AG04449 (cell line): ENCODE measurements at regions not wholly inside any gene's neighbourhood (a gene's known extent, or its start where the extent isn't known, plus 50 kb on each side); places are given as distances from the start of the nearest gene placed in this dataset.
A peak's percentile ranks its signal among the peaks of the same experiment; 100 is the strongest.

ENCODE experiments used
- CTCF ChIA-PET: fragments of 350-600 bp; formaldehyde crosslinking; extraction: SDS; loops from one replicate; lab custom pipeline; 2021; ENCODE audit warnings: antibody characterized with exemption; lab: Yijun Ruan, JAX
- POLR2A ChIA-PET: fragments of 400-600, 350-600 bp; formaldehyde crosslinking; extraction: SDS; loops from one replicate; lab custom pipeline; 2020; ENCODE audit warnings: antibody characterized with exemption, inconsistent platforms; lab: Yijun Ruan, JAX
- DNase-seq: peaks from one replicate; pipeline ENCODE4 v3.0.0-alpha.2; 2010; ENCODE audit warnings: low read depth, low spot score
- H3K4me3 ChIP-seq: 2 replicates; pipeline ENCODE4 v1.5.1; 2011; ENCODE audit warnings: low read depth, mild to moderate bottlenecking, control low read depth, low read length
- TF ChIP-seq, protein P1 (sequence below): IDR thresholded peaks from one replicate; pipeline ENCODE4 v1.5.1; 2011; ENCODE audit warnings: mild to moderate bottlenecking, moderate library complexity, low read length, control low read depth, inconsistent platforms; ENCODE audit not compliant: insufficient read depth; ENCODE audit errors: missing control alignments

DNA sequence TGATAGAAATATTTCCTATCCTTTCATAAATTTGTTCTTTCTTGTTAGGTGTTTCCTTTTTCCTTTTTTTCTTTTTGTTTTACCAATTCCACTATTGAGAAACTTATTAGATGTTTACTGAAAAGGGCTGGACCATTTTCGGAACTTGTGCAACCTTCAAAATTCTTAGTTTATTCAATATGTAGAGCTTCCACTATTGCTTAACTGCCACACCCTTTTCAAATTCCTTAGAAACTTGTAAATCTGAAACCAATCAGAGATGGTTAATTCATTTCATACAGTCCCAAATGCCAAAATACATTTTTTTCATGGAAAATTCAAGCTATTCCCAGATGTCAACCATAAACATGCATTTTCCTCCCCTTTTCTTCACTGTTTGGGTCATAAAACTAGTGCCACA lies 66.1 kb upstream of the SLC39A8 start:
- ChIA-PET CTCF (no interaction called here), POLR2A (no interaction called here)
- no peak overlapping the region for H3K4me3 ChIP-seq
- DNase-seq = no peak
- TF ChIP-seq, protein P1, sequence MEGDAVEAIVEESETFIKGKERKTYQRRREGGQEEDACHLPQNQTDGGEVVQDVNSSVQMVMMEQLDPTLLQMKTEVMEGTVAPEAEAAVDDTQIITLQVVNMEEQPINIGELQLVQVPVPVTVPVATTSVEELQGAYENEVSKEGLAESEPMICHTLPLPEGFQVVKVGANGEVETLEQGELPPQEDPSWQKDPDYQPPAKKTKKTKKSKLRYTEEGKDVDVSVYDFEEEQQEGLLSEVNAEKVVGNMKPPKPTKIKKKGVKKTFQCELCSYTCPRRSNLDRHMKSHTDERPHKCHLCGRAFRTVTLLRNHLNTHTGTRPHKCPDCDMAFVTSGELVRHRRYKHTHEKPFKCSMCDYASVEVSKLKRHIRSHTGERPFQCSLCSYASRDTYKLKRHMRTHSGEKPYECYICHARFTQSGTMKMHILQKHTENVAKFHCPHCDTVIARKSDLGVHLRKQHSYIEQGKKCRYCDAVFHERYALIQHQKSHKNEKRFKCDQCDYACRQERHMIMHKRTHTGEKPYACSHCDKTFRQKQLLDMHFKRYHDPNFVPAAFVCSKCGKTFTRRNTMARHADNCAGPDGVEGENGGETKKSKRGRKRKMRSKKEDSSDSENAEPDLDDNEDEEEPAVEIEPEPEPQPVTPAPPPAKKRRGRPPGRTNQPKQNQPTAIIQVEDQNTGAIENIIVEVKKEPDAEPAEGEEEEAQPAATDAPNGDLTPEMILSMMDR = no peak

DNA sequence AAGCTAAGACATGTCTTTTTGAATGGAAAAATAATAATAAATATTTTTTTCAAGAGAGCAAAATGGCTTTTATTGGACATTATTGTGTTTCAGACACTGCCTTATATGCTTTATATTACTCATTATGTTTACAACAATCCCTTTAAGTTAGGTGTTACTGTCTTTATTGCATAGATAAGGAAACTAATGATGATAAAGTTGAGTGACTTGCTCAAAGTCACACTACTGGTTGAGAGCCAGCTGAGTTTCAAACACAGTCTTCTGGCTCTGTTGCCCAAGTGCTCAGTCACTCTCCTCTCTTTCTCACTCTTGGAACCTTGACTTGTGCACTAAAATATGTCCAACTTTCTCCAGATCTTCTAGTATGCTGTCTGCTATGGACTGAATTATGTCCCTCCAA lies 71.5 kb upstream of the SLC39A8 start:
- no peak overlapping the region for H3K4me3 ChIP-seq
- no peak for DNase-seq
- ChIA-PET POLR2A (no interaction called here), CTCF (no interaction called here)
- TF ChIP-seq, protein P1 = no peak

DNA sequence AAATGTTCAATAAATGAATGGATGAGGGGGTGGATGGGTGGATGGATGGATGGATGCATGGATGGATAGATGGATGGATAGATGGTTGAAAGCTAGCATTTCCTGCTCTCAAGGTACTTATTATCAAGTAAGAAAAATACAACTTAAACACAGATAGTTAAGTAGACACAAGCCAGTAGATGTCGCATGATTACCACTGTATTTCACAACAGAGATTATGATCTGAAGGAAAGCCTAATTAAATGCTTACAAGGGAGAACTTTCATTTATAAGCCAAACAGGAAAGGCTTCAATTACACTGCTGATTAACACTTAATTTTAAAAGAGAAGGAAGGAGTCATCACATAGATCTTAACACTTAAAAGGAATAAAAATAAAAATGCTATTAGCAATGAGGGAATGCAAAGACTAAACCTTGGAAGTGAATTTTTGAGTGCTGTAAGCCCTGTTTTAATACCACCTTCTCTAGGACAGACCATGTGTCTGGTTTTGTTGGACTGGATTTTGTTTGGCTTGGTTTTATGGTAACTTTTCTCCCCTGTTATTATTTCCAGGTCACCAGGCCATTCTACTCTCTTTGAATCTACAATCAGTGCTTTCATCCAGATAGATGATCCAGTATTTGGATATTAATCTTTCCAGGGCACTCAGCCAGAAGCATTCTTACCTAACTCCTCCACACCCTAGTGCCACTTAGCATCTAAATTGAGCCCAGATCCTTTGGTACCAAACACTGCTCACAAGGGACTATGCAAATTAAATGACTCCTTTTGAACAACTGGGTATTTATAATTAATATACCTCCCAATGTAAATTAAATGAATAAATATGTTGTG lies 75.5 kb upstream of the SLC39A8 start:
- POLR2A ChIA-PET = no interaction called here
- H3K4me3 ChIP-seq = no peak overlapping the region
- TF ChIP-seq, protein P1 = peak; percentile 16
- CTCF ChIA-PET = interaction anchor here (0.9 to 1.7 kb wide), 8 partner anchors 7 to 673 kb away, joined by 3 to 6 read pairs (median 4); no protein-coding TSS in a partner anchor
- no peak for DNase-seq

DNA sequence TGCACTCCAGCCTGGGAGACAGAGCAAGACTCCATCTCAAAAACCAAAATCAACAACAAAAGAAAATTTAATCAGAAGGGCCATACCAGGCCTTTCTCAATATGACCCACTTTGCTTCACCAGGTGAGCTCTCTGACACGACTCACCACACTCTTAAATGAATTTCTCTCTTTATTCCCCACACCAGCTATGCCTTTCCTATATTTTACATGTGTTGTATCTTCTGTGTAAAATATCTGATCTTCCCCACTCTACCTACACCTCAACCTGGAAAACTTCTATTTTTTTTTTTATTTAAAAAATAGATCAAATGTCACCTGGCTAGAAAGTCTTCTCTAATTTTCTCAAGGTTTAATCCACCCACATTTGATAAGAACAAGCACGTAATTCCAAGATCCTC lies 77.6 kb upstream of the SLC39A8 start:
- TF ChIP-seq, protein P1 = no peak
- ChIA-PET POLR2A (no interaction called here), CTCF (no interaction called here)
- H3K4me3 ChIP-seq = no peak overlapping the region
- no peak for DNase-seq

DNA sequence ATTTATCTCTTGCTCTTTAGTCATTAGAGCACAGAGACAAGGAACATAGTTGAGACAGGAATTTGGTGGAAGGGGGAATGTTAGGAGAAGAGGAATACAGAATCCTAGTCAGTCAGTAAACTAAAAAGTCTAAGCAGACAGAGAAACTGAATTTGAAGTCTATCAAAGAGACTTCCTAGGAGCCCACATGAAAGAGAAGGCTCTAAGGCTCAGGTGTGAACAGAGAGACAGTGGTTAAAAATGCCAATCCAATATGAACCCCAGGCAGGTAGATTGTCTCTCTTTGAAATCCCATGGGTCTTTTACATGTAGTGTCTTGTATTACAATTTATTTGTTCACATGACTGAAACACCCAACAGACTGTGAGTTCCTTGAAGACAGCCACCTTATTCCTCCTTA lies 77.8 kb upstream of the NFKB1 start:
- DNase-seq = no peak
- H3K4me3 ChIP-seq = no peak overlapping the region
- ChIA-PET POLR2A (no interaction called here), CTCF (no interaction called here)
- TF ChIP-seq, protein P1 = no peak

DNA sequence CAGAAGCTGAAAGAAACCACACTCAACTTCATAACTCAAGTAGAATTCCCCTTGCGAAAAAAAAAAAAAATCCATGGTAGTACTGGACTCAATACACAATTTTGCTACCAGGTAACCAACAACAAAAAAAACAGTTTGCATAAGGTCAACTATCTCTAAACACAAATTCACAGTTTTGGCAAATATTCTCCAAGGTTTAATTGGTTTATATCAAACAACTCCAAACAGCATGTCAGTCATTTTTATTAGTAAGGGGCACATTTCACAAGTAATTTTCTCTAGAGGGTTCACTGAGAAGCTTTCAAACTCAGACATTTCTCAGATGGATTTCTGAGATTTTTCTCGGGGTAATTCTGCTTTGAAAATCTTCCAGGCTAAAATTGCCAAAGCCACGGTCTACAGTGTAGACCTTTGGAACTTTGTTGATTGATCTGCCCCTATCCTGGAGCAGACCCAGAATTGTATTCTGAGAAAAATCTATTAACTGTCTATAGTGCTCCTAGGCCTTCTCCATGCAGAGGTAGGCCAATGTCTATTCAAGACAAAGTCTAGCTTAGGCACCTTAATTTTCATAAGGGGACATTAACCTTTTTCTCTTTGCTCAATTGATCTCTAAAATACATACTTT lies 73.7 kb upstream of the NFKB1 start:
- POLR2A ChIA-PET = no interaction called here
- H3K4me3 ChIP-seq = no peak overlapping the region
- TF ChIP-seq, protein P1 = no peak
- DNase-seq = no peak
- CTCF ChIA-PET = interaction anchor here (1.0 to 1.6 kb wide), 3 partner anchors 8 to 665 kb away, joined by 3 to 4 read pairs (median 4); no protein-coding TSS in a partner anchor
